NB4 (cell line): ENCODE measurements at regions not wholly inside any gene's neighbourhood (a gene's known extent, or its start where the extent isn't known, plus 50 kb on each side); places are given as distances from the start of the nearest gene placed in this dataset.

ENCODE experiments used
- POLR2A ChIP-seq: IDR thresholded peaks from 2 replicates; pipeline ENCODE4 v1.6.1; 2011; ENCODE audit warnings: mild to moderate bottlenecking; ENCODE audit not compliant: insufficient read length; ENCODE audit errors: extremely low read depth
- TF ChIP-seq, protein P1 (sequence below): IDR thresholded peaks from one replicate; pipeline ENCODE4 v1.5.1; 2012; ENCODE audit warnings: low read depth, low read length

DNA sequence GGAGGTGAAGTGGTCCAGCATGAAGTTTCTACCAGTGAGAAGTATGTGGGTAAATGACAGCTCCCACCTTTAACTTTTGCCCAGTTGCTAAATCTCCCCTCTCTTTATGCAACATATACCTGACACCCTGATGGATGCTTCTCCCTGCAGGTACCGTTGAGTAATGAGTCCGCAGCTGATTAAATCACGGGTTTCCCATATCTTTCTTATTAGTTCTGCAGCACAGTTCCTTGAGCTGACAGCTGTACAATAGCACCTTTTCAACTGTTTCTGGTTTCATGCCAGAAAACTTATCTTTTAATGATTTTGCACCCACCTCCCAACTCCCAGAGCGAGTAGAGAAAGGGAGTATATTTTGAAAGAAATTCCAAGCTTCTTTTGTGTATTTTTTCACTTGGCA, 161.0 kb upstream of the TUT7 start:
- TF ChIP-seq, protein P1, sequence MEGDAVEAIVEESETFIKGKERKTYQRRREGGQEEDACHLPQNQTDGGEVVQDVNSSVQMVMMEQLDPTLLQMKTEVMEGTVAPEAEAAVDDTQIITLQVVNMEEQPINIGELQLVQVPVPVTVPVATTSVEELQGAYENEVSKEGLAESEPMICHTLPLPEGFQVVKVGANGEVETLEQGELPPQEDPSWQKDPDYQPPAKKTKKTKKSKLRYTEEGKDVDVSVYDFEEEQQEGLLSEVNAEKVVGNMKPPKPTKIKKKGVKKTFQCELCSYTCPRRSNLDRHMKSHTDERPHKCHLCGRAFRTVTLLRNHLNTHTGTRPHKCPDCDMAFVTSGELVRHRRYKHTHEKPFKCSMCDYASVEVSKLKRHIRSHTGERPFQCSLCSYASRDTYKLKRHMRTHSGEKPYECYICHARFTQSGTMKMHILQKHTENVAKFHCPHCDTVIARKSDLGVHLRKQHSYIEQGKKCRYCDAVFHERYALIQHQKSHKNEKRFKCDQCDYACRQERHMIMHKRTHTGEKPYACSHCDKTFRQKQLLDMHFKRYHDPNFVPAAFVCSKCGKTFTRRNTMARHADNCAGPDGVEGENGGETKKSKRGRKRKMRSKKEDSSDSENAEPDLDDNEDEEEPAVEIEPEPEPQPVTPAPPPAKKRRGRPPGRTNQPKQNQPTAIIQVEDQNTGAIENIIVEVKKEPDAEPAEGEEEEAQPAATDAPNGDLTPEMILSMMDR, result no peak
- TF ChIP-seq POLR2A, result no peak
